Suprapubic skin (tissue), 3 donors: ENCODE measurements at regions not wholly inside any gene's neighbourhood (a gene's known extent, or its start where the extent isn't known, plus 50 kb on each side); places are given as distances from the start of the nearest gene placed in this dataset.

Source experiments
- CTCF ChIP-seq, 2 donors: fragments of 200-600 bp in 1 of 2; fragments of 450-650 bp in 1 of 2; sonication (generic) in 1 of 2; IDR thresholded peaks; one replicate each; pipeline ENCODE4 v1.5.1; 2016 to 2019; ENCODE audit warnings: antibody characterized with exemption in 2 of 2, mild to moderate bottlenecking in 1 of 2, moderate library complexity in 1 of 2
- POLR2AphosphoS5 ChIP-seq, 3 donors: sonication (generic); formaldehyde crosslinking; IDR thresholded peaks; one replicate each; pipeline ENCODE4 v1.6.1; 2017; ENCODE audit warnings: antibody characterized with exemption in 3 of 3

GRCh38 chr10:21311426-21311825 is 214.1 kb downstream of the SKIDA1 start:
- no peak for TF ChIP-seq CTCF (IDR thresholded peaks at IDR 0.05)
- TF ChIP-seq POLR2AphosphoS5 (IDR thresholded peaks at IDR 0.05), result no peak
